ENCODE measurements at regions not wholly inside any gene's neighbourhood (a gene's known extent, or its start where the extent isn't known, plus 50 kb on each side); places are given as distances from the start of the nearest gene placed in this dataset.
"Not testable (repeated sequence)": the region's sequence is repeated elsewhere in the genome, so short reads cannot be mapped to it uniquely, and the experiment has no call there.

GRCh38 chr13:90628471-90628870, 719.0 kb upstream of the MIR17HG start:
- H3K27me3 Mint-ChIP-seq (ENCODE audit: low read depth in 3 of 3) = peaks cover 0 to 1% (median 0%) of the 10 kb centered on the region in 3 donors
- DNase-seq = no peak
- H3K4me3 Mint-ChIP-seq = no peak overlapping the region
- H3K4me1 Mint-ChIP-seq = no peaks in the 10 kb centered on the region
- peaks cover 4 to 19% (median 14%) of the 10 kb centered on the region in 6 donors for H3K9me3 Mint-ChIP-seq
- no peak overlapping the region for H3K27ac Mint-ChIP-seq
- peaks cover 0 to 4% (median 0%) of the 10 kb centered on the region in 3 donors for H3K36me3 Mint-ChIP-seq

DNA sequence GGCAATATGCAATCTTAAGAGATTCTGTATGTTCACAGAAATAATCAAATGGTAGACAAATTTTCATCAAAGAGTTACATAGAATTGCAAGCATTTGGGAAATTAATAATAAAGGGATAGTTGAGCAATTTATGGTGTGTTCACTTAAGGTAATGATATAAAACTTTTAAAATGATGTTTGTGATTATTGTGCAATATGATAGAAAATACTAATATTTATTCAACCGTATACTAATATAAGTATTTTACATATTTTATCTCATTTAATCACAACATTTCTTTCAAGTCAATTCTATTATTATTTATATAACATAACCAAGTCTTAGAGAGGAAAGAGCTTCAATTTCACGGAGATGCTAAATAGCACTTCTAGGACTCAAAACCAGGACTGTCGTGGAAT, 716.8 kb upstream of the MIR17HG start:
- Mint-ChIP-seq H3K27me3 (ENCODE audit: low read depth in 3 of 3) (peaks cover 0 to 1% (median 0%) of the 10 kb centered on the region in 3 donors), H3K27ac (no peak overlapping the region), H3K9me3 (peaks cover 3 to 15% (median 8%) of the 10 kb centered on the region in 6 donors), H3K4me3 (no peak overlapping the region), H3K4me1 (no peaks in the 10 kb centered on the region), H3K36me3 (peaks cover 0 to 4% (median 0%) of the 10 kb centered on the region in 3 donors)
- no peak for DNase-seq

GRCh38 chr13:90632184-90632583, 715.3 kb upstream of the MIR17HG start:
- Mint-ChIP-seq H3K27me3 (ENCODE audit: low read depth in 3 of 3) (peaks cover 0 to 1% (median 0%) of the 10 kb centered on the region in 3 donors), H3K4me3 (no peak overlapping the region), H3K36me3 (peaks cover 0 to 4% (median 0%) of the 10 kb centered on the region in 3 donors), H3K9me3 (peaks cover 2 to 16% (median 11%) of the 10 kb centered on the region in 6 donors), H3K27ac (no peak overlapping the region), H3K4me1 (no peaks in the 10 kb centered on the region)
- no peak for DNase-seq

DNA sequence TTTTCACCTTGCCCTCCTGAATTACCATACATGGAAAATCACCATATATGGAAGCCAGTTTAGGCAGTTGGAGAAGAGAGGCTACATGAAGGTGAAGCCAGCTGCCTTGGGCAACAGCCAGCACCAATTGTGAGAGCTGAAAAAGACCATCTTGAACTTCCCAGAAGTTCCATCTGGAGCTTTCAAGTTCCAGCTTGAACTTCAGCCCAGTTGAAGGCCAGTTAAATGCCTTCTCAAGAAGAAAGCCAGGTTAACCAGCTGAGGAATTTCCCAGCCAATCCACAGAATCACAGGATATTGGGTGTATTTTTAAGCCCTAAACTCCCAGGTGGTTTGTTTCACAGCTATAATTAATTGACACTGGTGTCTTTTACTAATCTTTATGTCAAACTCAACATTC, 713.6 kb upstream of the MIR17HG start:
- no peak overlapping the region for H3K4me3 Mint-ChIP-seq
- peaks cover 0 to 17% (median 10%) of the 10 kb centered on the region in 6 donors for H3K9me3 Mint-ChIP-seq
- H3K27me3 Mint-ChIP-seq (ENCODE audit: low read depth in 3 of 3) = peaks cover 0 to 1% (median 0%) of the 10 kb centered on the region in 3 donors
- no peak for DNase-seq
- peaks cover 0 to 4% (median 0%) of the 10 kb centered on the region in 3 donors for H3K36me3 Mint-ChIP-seq
- no peaks in the 10 kb centered on the region for H3K4me1 Mint-ChIP-seq
- H3K27ac Mint-ChIP-seq = no peak overlapping the region

DNA sequence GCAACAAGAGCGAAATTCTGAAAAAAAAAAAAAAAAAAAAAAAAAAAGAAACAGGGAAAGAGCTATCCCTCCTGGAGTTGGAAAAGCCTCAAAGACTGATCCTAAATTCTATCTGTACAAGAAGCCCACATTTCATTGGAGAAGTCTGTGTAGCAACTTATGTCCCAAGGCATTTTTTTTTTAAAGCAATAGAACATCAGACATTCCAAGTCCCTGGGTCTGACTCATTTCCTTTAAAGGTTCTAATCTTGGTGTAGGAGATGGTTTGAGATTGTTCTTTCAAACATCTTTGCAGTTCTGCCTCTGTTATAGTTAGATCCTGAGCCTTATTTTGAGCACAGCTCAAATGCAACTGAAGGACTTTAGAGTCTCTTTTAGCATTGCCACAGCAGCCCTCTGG, 706.5 kb upstream of the MIR17HG start:
- peaks cover 4 to 36% (median 21%) of the 10 kb centered on the region in 6 donors for H3K9me3 Mint-ChIP-seq
- no peak overlapping the region for H3K4me3 Mint-ChIP-seq
- H3K27ac Mint-ChIP-seq = no peak overlapping the region
- H3K4me1 Mint-ChIP-seq = no peaks in the 10 kb centered on the region
- DNase-seq = no peak
- no peaks in the 10 kb centered on the region for H3K36me3 Mint-ChIP-seq
- peaks cover 0 to 2% (median 1%) of the 10 kb centered on the region in 3 donors for H3K27me3 Mint-ChIP-seq (ENCODE audit: low read depth in 3 of 3)

DNA sequence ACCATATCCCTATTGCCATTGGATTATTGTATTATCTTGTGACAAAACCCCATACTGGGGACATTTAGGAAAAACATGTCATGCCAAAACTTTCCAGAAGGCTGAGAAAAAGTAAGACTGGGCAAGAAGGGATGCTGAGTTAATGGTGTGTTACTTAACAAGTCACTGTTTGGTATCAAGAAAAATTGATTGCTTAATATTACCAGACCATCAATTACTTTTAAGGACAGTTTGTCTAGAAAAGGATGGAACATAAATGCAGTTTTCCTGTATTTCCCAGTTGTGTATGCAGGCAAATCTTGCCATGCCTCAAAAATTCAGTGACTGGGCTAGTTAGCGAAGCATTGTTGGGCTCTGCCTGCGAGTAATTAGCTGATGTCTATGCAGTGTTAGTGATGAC, 705.6 kb upstream of the MIR17HG start:
- Mint-ChIP-seq H3K4me3 (no peak overlapping the region), H3K4me1 (no peaks in the 10 kb centered on the region), H3K27ac (no peak overlapping the region), H3K9me3 (peaks cover 4 to 36% (median 25%) of the 10 kb centered on the region in 6 donors), H3K27me3 (ENCODE audit: low read depth in 3 of 3) (peaks cover 0 to 3% (median 1%) of the 10 kb centered on the region in 3 donors), H3K36me3 (no peaks in the 10 kb centered on the region)
- DNase-seq = no peak

- no peaks in the 10 kb centered on the region for H3K36me3 Mint-ChIP-seq
- DNase-seq = no peak
- no peaks in the 10 kb centered on the region for H3K4me1 Mint-ChIP-seq
- peaks cover 0 to 3% (median 2%) of the 10 kb centered on the region in 3 donors for H3K27me3 Mint-ChIP-seq (ENCODE audit: low read depth in 3 of 3)
- H3K9me3 Mint-ChIP-seq = peaks cover 4 to 24% (median 20%) of the 10 kb centered on the region in 6 donors
- H3K27ac Mint-ChIP-seq = no peak overlapping the region
- H3K4me3 Mint-ChIP-seq = no peak overlapping the region
Measured at GRCh38 chr13:90645582-90645981, 701.9 kb upstream of the MIR17HG start.

GRCh38 chr13:90648497-90648896, 699.0 kb upstream of the MIR17HG start:
- H3K27me3 Mint-ChIP-seq (ENCODE audit: low read depth in 3 of 3) = peaks cover 0 to 5% (median 1%) of the 10 kb centered on the region in 3 donors
- H3K36me3 Mint-ChIP-seq = peaks cover 0 to 9% (median 0%) of the 10 kb centered on the region in 3 donors
- H3K27ac Mint-ChIP-seq = no peak overlapping the region
- DNase-seq = no peak
- H3K9me3 Mint-ChIP-seq = peaks cover 0 to 41% (median 30%) of the 10 kb centered on the region in 6 donors
- no peak overlapping the region for H3K4me3 Mint-ChIP-seq
- no peaks in the 10 kb centered on the region for H3K4me1 Mint-ChIP-seq

GRCh38 chr13:90652036-90652435, 695.5 kb upstream of the MIR17HG start:
- H3K27ac Mint-ChIP-seq = no peak overlapping the region
- DNase-seq = no peak
- no peaks in the 10 kb centered on the region for H3K4me1 Mint-ChIP-seq
- H3K4me3 Mint-ChIP-seq = no peak overlapping the region
- H3K36me3 Mint-ChIP-seq = peaks cover 0 to 9% (median 0%) of the 10 kb centered on the region in 3 donors
- peaks cover 3 to 39% (median 22%) of the 10 kb centered on the region in 6 donors for H3K9me3 Mint-ChIP-seq
- H3K27me3 Mint-ChIP-seq (ENCODE audit: low read depth in 3 of 3) = peaks cover 0 to 5% (median 0%) of the 10 kb centered on the region in 3 donors

DNA sequence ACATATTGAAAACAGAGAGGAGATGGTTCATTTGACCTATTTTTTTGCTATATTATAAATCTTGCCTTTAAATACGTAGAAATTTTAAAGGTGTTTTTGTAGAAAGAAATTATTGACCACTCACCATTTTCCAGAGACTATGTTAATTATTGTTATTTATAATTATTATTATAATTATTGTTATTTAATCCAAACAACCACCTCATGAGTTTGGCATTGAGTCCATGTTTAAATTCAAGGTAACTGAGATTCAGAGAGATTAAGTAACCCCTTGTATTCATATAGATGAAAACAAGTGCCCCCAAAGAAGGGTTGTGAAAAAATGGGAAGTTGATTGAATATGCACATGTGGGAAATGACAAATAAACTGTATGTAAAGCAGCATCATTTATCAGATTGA, 692.5 kb upstream of the MIR17HG start:
- Mint-ChIP-seq H3K36me3 (peaks cover 0 to 9% (median 0%) of the 10 kb centered on the region in 3 donors), H3K27ac (no peak overlapping the region), H3K4me1 (no peaks in the 10 kb centered on the region)

DNA sequence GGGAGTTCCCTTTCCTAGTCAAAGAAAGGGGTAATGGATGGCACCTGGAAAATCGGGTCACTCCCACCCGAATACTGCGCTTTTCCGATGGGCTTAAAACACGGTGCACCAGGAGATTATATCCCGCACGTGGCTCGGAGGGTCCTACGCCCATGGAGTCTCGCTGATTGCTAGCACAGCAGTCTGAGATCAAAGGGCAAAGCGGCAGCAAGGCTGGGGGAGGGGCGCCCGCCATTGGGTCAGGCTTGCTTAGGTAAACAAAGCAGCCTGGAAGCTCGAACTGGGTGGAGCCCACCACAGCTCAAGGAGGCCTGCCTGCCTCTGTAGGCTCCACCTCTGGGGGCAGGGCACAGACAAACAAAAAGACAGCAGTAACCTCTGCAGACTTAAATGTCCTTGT, 683.3 kb upstream of the MIR17HG start:
- H3K27ac Mint-ChIP-seq; H3K27me3 Mint-ChIP-seq (ENCODE audit: low read depth in 3 of 3); H3K4me3 Mint-ChIP-seq; H3K36me3 Mint-ChIP-seq; DNase-seq; H3K4me1 Mint-ChIP-seq: not testable (repeated sequence)
- H3K9me3 Mint-ChIP-seq = peaks cover 0 to 30% (median 21%) of the 10 kb centered on the region in 6 donors

More for the DNA sequence above, 692.5 kb upstream of the MIR17HG start:
- Mint-ChIP-seq H3K9me3 (peaks cover 7 to 47% (median 24%) of the 10 kb centered on the region in 6 donors), H3K4me3 (no peak overlapping the region), H3K27me3 (ENCODE audit: low read depth in 3 of 3) (peaks cover 0 to 3% (median 0%) of the 10 kb centered on the region in 3 donors)
- DNase-seq = no peak

GRCh38 chr13:90673746-90674145, 673.7 kb upstream of the MIR17HG start:
- H3K27me3 Mint-ChIP-seq (ENCODE audit: low read depth in 3 of 3) = peaks cover 1 to 2% (median 2%) of the 10 kb centered on the region in 3 donors
- no peaks in the 10 kb centered on the region for H3K4me1 Mint-ChIP-seq
- no peak overlapping the region for H3K4me3 Mint-ChIP-seq

DNA sequence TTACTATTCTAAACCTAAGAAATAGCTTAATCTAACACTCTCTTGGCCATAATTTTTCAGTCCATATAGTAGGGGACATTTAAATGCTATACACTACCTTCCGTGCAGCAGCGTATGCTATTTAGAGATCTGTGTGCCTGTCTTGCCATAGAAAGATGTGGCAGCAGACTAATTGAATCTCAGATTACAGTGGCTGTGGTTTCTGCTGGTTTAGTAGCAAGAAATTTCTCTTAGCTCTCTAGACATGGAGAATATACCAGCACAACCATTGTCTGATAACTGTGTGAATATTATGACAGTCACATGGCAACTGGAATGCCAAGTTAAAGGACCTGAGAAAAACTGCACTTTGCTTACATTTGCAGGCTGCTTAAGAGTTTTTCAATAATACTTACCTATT, 672.4 kb upstream of the MIR17HG start:
- Mint-ChIP-seq H3K36me3 (peaks cover 0 to under 1% (median 0%) of the 10 kb centered on the region in 3 donors), H3K27me3 (ENCODE audit: low read depth in 3 of 3) (peaks cover 0 to 2% (median 1%) of the 10 kb centered on the region in 3 donors), H3K4me3 (no peak overlapping the region), H3K9me3 (peaks cover 0 to 29% (median 7%) of the 10 kb centered on the region in 6 donors), H3K27ac (no peak overlapping the region), H3K4me1 (no peaks in the 10 kb centered on the region)
- no peak for DNase-seq

More at GRCh38 chr13:90673746-90674145, 673.7 kb upstream of the MIR17HG start:
- no peak for DNase-seq
- H3K27ac Mint-ChIP-seq = no peak overlapping the region
- H3K9me3 Mint-ChIP-seq = peaks cover 0 to 29% (median 6%) of the 10 kb centered on the region in 6 donors
- peaks cover 0 to 3% (median 0%) of the 10 kb centered on the region in 3 donors for H3K36me3 Mint-ChIP-seq

DNA sequence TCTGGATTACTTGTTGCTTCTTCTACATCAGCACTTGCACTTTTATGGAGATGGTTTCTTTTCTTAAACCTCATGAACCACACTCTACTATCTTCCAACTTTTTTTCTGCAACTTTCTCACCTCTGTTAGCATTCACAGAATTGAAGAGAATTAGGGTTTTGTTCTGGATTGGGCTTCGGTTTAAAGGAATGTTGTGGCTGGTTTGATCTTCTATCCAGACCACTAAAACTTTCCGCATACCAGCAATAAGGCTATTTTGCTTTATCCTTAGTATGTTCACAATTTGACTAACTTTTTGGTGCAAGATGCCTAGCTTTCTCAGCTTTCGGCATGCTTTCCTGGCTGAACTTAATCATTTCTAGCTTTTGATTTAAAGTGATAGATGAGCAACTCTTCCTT, 666.7 kb upstream of the MIR17HG start:
- Mint-ChIP-seq H3K9me3 (peaks cover 8 to 37% (median 13%) of the 10 kb centered on the region in 6 donors), H3K27ac (no peak overlapping the region), H3K4me3 (no peak overlapping the region), H3K36me3 (no peaks in the 10 kb centered on the region), H3K27me3 (ENCODE audit: low read depth in 3 of 3) (no peaks in the 10 kb centered on the region), H3K4me1 (no peaks in the 10 kb centered on the region)
- no peak for DNase-seq

GRCh38 chr13:90683711-90684131, 663.8 kb upstream of the MIR17HG start:
- Mint-ChIP-seq H3K4me3 (no peak overlapping the region), H3K27me3 (ENCODE audit: low read depth in 3 of 3) (no peaks in the 10 kb centered on the region), H3K36me3 (peaks cover 0 to 4% (median 0%) of the 10 kb centered on the region in 3 donors), H3K9me3 (peaks cover 6 to 39% (median 14%) of the 10 kb centered on the region in 6 donors), H3K27ac (no peak overlapping the region), H3K4me1 (no peaks in the 10 kb centered on the region)
- no peak for DNase-seq

All from immature natural killer cell (primary cell).